HepG2 (cell line): ENCODE measurements at regions not wholly inside any gene's neighbourhood (a gene's known extent, or its start where the extent isn't known, plus 50 kb on each side); places are given as distances from the start of the nearest gene placed in this dataset.

ENCODE experiments used
- ATAC-seq: fragments of 200-7000 bp; cut with Tn5 transposase; 3 replicates; pipeline ENCODE4 v1.9.1; 2020; ENCODE audit warnings: mild to moderate bottlenecking, moderate library complexity
- BruUV-seq: library from RNA; stranded (reverse); fragments of 400-500 nt; replicated peaks from 2 replicates; lab custom pipeline; 2021; lab: Mats Ljungman, UMichigan
- CTCF ChIA-PET: fragments of 300-600 bp; formaldehyde crosslinking; extraction: SDS; loops from one replicate; lab custom pipeline; 2021; ENCODE audit warnings: low total read pairs, inconsistent platforms, low intra/inter-chr PET ratio; lab: Yijun Ruan, JAX
- POLR2A ChIA-PET: fragments of 350-600 bp; sonication (Branson Sonifier 250); formaldehyde crosslinking; loops from one replicate; lab custom pipeline; 2020; ENCODE audit warnings: antibody characterized with exemption, inconsistent platforms; lab: Yijun Ruan, JAX
- DNase-seq: peaks from one replicate; pipeline ENCODE4 v3.0.0-alpha.2; 2015; ENCODE audit warnings: low spot score
- FAIRE-seq: peaks from 3 replicates; lab custom pipeline; 2011; peaks lifted over from hg19 to GRCh38; lab: Jason Lieb, UNC
- H2AFZ ChIP-seq: one replicate; pipeline ENCODE4 v1.6.1; 2011; ENCODE audit warnings: low read length, inconsistent platforms
- H3K27ac ChIP-seq: fragments of 300-600 bp; 3 replicates; pipeline ENCODE4 v1.8.0; 2011; ENCODE audit warnings: mixed run types, mild to moderate bottlenecking, mixed read lengths, low read length, inconsistent platforms; ENCODE audit not compliant: insufficient read depth; ENCODE audit errors: extremely low read length
- H3K27me3 ChIP-seq, 2 experiments: fragments of 200-600 bp in 1 of 2; 2 replicates in 1 of 2; 3 replicates in 1 of 2; pipeline versions ENCODE4 v1.6.0 to v1.8.0; 2011; ENCODE audit warnings: low read length in 2 of 2, mild to moderate bottlenecking in 2 of 2, moderate library complexity in 2 of 2, inconsistent platforms in 1 of 2; ENCODE audit not compliant: insufficient read depth in 2 of 2, control insufficient read depth in 1 of 2
- H3K36me3 ChIP-seq, 2 experiments: fragments of 200-600 bp in 1 of 2; replicated peaks in 1 of 2; 2 replicates in 1 of 2; 3 replicates in 1 of 2; pipeline versions ENCODE4 v1.5.1 to v1.8.0; 2011; ENCODE audit warnings: low read length in 2 of 2, inconsistent platforms in 1 of 2; ENCODE audit not compliant: insufficient read depth in 2 of 2, control insufficient read depth in 1 of 2
- H3K4me1 ChIP-seq: 2 replicates; pipeline ENCODE4 v1.5.1; 2012; ENCODE audit warnings: low read length, inconsistent platforms; ENCODE audit not compliant: insufficient read depth
- H3K4me2 ChIP-seq: 2 replicates; pipeline ENCODE4 v1.6.0; 2011; ENCODE audit warnings: low read depth, low read length, inconsistent platforms
- H3K4me3 ChIP-seq, 3 experiments: fragments of 200-600 bp in 1 of 3; sonication (generic), shearing (Covaris generic) in 1 of 3; replicated peaks in 1 of 3; 2 replicates each; pipeline ENCODE4 v1.5.1; 2011 to 2016; ENCODE audit warnings: low read length in 3 of 3, inconsistent platforms in 2 of 3, low read depth in 2 of 3, mild to moderate bottlenecking in 2 of 3, control low read depth in 1 of 3, mixed read lengths in 1 of 3; ENCODE audit not compliant: insufficient read depth in 1 of 3
- H3K79me2 ChIP-seq: one replicate; pipeline ENCODE4 v1.6.1; 2011; ENCODE audit warnings: low read length, inconsistent platforms; ENCODE audit not compliant: insufficient read depth
- H3K9ac ChIP-seq: 2 replicates; pipeline ENCODE4 v1.6.0; 2011; ENCODE audit warnings: mild to moderate bottlenecking, low read depth, low read length, inconsistent platforms; ENCODE audit not compliant: insufficient read depth
- H3K9me3 ChIP-seq: 2 replicates; pipeline ENCODE4 v1.5.1; 2012; ENCODE audit warnings: mild to moderate bottlenecking, low read length
- H4K20me1 ChIP-seq: 2 replicates; pipeline ENCODE4 v1.6.0; 2011; ENCODE audit warnings: inconsistent platforms, mild to moderate bottlenecking, low read length, moderate library complexity; ENCODE audit not compliant: insufficient read depth
- ARID4A ChIP-seq: sonication (generic); formaldehyde crosslinking; IDR thresholded peaks from 2 replicates; pipeline ENCODE4 v1.5.0; 2020; ENCODE audit warnings: mild to moderate bottlenecking, missing genetic modification reagents, borderline replicate concordance
- CENPBD1 ChIP-seq: sonication (generic); formaldehyde crosslinking; IDR thresholded peaks from 2 replicates; pipeline ENCODE4 v1.8.0; 2022; ENCODE audit warnings: missing genetic modification reagents, low read depth, mild to moderate bottlenecking, borderline replicate concordance
- ELF4 ChIP-seq: sonication (generic); formaldehyde crosslinking; IDR thresholded peaks from 2 replicates; pipeline ENCODE4 v1.5.0; 2020; ENCODE audit warnings: missing genetic modification reagents, mild to moderate bottlenecking, moderate library complexity, borderline replicate concordance
- HMGXB3 ChIP-seq: sonication (generic); formaldehyde crosslinking; IDR thresholded peaks from 2 replicates; pipeline ENCODE4 v1.4.0; 2020; ENCODE audit warnings: missing genetic modification reagents, borderline replicate concordance
- JDP2 ChIP-seq: sonication (generic); formaldehyde crosslinking; IDR thresholded peaks from 2 replicates; pipeline ENCODE4 v1.8.1; 2022; ENCODE audit warnings: missing genetic modification reagents, borderline replicate concordance
- KDM5B ChIP-seq: sonication (generic); formaldehyde crosslinking; IDR thresholded peaks from 2 replicates; pipeline ENCODE4 v1.4.0; 2020; ENCODE audit warnings: missing genetic modification reagents, mild to moderate bottlenecking, borderline replicate concordance
- NONO ChIP-seq, 2 experiments: fragments of 450-650 bp in 1 of 2; sonication (generic) in 1 of 2; formaldehyde crosslinking in 1 of 2; IDR thresholded peaks in 1 of 2; conservative IDR thresholded peaks in 1 of 2; 2 replicates each; pipeline versions ENCODE4 v1.6.1 to v1.8.0; 2017 to 2022; ENCODE audit warnings: mild to moderate bottlenecking in 1 of 2, missing genetic modification reagents in 1 of 2, moderate library complexity in 1 of 2
- PAX8 ChIP-seq: sonication (generic); formaldehyde crosslinking; IDR thresholded peaks from 2 replicates; pipeline ENCODE4 v1.8.0; 2022; ENCODE audit warnings: mild to moderate bottlenecking, missing genetic modification reagents, borderline replicate concordance
- SAP130 ChIP-seq: IDR thresholded peaks from 2 replicates; pipeline ENCODE4 v1.6.1; 2016; ENCODE audit warnings: low read depth
- TAF15 ChIP-seq: fragments of 200-400 bp; formaldehyde crosslinking; IDR thresholded peaks from one replicate; pipeline ENCODE4 v1.6.1; 2018; ENCODE audit warnings: mild to moderate bottlenecking, low read depth, low read length; ENCODE audit not compliant: poor library complexity, severe bottlenecking
- YEATS4 ChIP-seq: sonication (generic); formaldehyde crosslinking; IDR thresholded peaks from 2 replicates; pipeline ENCODE4 v1.4.0; 2020; ENCODE audit warnings: missing genetic modification reagents, borderline replicate concordance
- ZFYVE20 ChIP-seq: sonication (generic); formaldehyde crosslinking; IDR thresholded peaks from 2 replicates; pipeline ENCODE4 v1.8.0; 2023; ENCODE audit warnings: low read depth, mild to moderate bottlenecking, moderate library complexity, missing genetic modification reagents, borderline replicate concordance
- ZNF274 ChIP-seq: sonication (generic); formaldehyde crosslinking; IDR thresholded peaks from 2 replicates; pipeline ENCODE4 v1.5.1; 2020; ENCODE audit warnings: mild to moderate bottlenecking, missing genetic modification reagents
- ZNF430 ChIP-seq: sonication (generic); formaldehyde crosslinking; IDR thresholded peaks from 2 replicates; pipeline ENCODE4 v1.9.0; 2021; ENCODE audit warnings: mild to moderate bottlenecking, missing genetic modification reagents
- WGBS: methylation state at CpG from one replicate; pipeline ENCODE4 v1.1.6; 2017; ENCODE audit warnings: low lambda C conversion rate; 5-methylcytosine and 5-hydroxymethylcytosine counted together
- in situ Hi-C: cut with HindIII; loops from 2 replicates; pipeline ENCODE4 v1.10.0; 2017; ENCODE audit warnings: low pct_unique_long_range_greater_than_20kb; ENCODE audit not compliant: extremely low pct_ligation_motif_present
- intact Hi-C: fragments of 100-400 bp; cut with micrococcal nuclease; formaldehyde crosslinking; loops from one replicate; pipeline ENCODE4 v1.10.0; 2022; ENCODE audit not compliant: unreplicated experiment

- H4K20me1 ChIP-seq, result no peaks in the 10 kb centered on the region
- TF ChIP-seq ZFYVE20 (no peak), JDP2 (CRISPR knock-in tag) (no peak), NONO (IDR thresholded peaks at IDR 0.05) (no peak), NONO (CRISPR knock-in tag; conservative IDR thresholded peaks at IDR 0.05) (no peak), ZNF430 (CRISPR knock-in tag) (no peak), ELF4 (no peak), KDM5B (CRISPR knock-in tag) (no peak), ZNF274 (CRISPR knock-in tag) (no peak), TAF15 (no peak), HMGXB3 (no peak), PAX8 (CRISPR knock-in tag) (no peak), CENPBD1 (CRISPR knock-in tag) (no peak), SAP130 (CRISPR knock-in tag) (no peak), ARID4A (CRISPR knock-in tag) (no peak), YEATS4 (CRISPR knock-in tag) (no peak)
- 5% methylated on average over 4 of the region's 4 CpGs for WGBS
- no peaks in the 10 kb centered on the region for H3K27me3 ChIP-seq
- H3K9ac ChIP-seq, result no peak overlapping the region
- FAIRE-seq (no peak), DNase-seq (no peak), ATAC-seq (no peak)
- in situ Hi-C loops, result no loop called here
- no peaks in the 10 kb centered on the region for H3K4me1 ChIP-seq
- H3K79me2 ChIP-seq, result no peaks in the 10 kb centered on the region
- H3K4me3 ChIP-seq, result no peak overlapping the region
- H3K36me3 ChIP-seq, result no peaks in the 10 kb centered on the region
- ChIA-PET CTCF (no interaction called here), POLR2A (no interaction called here)
- BruUV-seq, result no TSS peak
- no peaks in the 10 kb centered on the region for H3K9me3 ChIP-seq
- H3K27ac ChIP-seq, result no peak overlapping the region
- H2AFZ ChIP-seq, result no peak overlapping the region
- H3K4me2 ChIP-seq, result no peak overlapping the region
- intact Hi-C loops, result no loop called here
These were observed 427.1 kb upstream of the FAM47C start for GRCh38 chrX:36581030-36581429.
